ENCODE measurements at regions not wholly inside any gene's neighbourhood (a gene's known extent, or its start where the extent isn't known, plus 50 kb on each side); places are given as distances from the start of the nearest gene placed in this dataset.

GRCh38 chr7:52249741-52250140, 785.7 kb upstream of the POM121L12 start:
- TF ChIP-seq EZH2phosphoT487 (IDR thresholded peaks at IDR 0.05) (no peak), CTCF (IDR thresholded peaks at IDR 0.05) (no peak)

Data from neural progenitor cell (in vitro differentiated cells).